GM12878 (cell line): ENCODE measurements at regions not wholly inside any gene's neighbourhood (a gene's known extent, or its start where the extent isn't known, plus 50 kb on each side); places are given as distances from the start of the nearest gene placed in this dataset.

ENCODE experiments used
- ATAC-seq: fragments of 200-7000 bp; cut with Tn5 transposase; 3 replicates; pipeline ENCODE4 v1.9.1; 2020; ENCODE audit warnings: mild to moderate bottlenecking, moderate library complexity
- BruUV-seq: library from RNA; stranded (reverse); fragments of 400-500 nt; replicated peaks from 2 replicates; lab custom pipeline; 2021; lab: Mats Ljungman, UMichigan
- CTCF ChIA-PET: fragments of 300-600 bp; sonication (Branson Sonifier 250); formaldehyde crosslinking; extraction: SDS; loops from one replicate; lab custom pipeline; 2021; ENCODE audit warnings: inconsistent platforms; lab: Yijun Ruan, JAX
- POLR2A ChIA-PET: fragments of 350-600 bp; formaldehyde crosslinking; extraction: SDS; loops from one replicate; lab custom pipeline; 2021; ENCODE audit warnings: inconsistent platforms; lab: Charles Lee
- RAD21 ChIA-PET: fragments of 300-600 bp; sonication (Branson Sonifier 250); formaldehyde crosslinking; loops from one replicate; lab custom pipeline; 2023; ENCODE audit warnings: antibody characterized with exemption; ENCODE audit not compliant: unreplicated experiment; lab: Charles Lee
- SMC1A ChIA-PET: fragments of 300-600 bp; sonication (Branson Sonifier 250); formaldehyde crosslinking; loops from one replicate; lab custom pipeline; 2023; ENCODE audit not compliant: unreplicated experiment, uncharacterized antibody; lab: Charles Lee
- DNase-seq: peaks from one replicate; pipeline ENCODE4 v3.0.0-alpha.2; 2011; ENCODE audit warnings: low read depth, low spot score
- FAIRE-seq: peaks from 3 replicates; lab custom pipeline; 2011; peaks lifted over from hg19 to GRCh38; lab: Jason Lieb, UNC
- H2AFZ ChIP-seq: 2 replicates; pipeline ENCODE4 v1.6.0; 2011; ENCODE audit warnings: low read depth, low read length, control low read depth; ENCODE audit not compliant: control insufficient read depth
- H3K27ac ChIP-seq: 2 replicates; pipeline ENCODE4 v1.5.1; 2011; ENCODE audit warnings: control low read depth; ENCODE audit not compliant: control insufficient read depth, insufficient read depth
- H3K27me3 ChIP-seq, 2 experiments: replicated peaks in 1 of 2; 2 replicates each; pipeline versions ENCODE4 v1.6.0 to v1.6.1; 2011; ENCODE audit warnings: low read length in 1 of 2; ENCODE audit not compliant: control insufficient read depth in 2 of 2, insufficient read depth in 2 of 2
- H3K36me3 ChIP-seq, 2 experiments: 2 replicates each; pipeline ENCODE4 v1.5.1; 2011; ENCODE audit warnings: low read length in 1 of 2; ENCODE audit not compliant: control insufficient read depth in 2 of 2, insufficient read depth in 2 of 2
- H3K4me1 ChIP-seq: 2 replicates; pipeline ENCODE4 v1.6.1; 2011; ENCODE audit warnings: mild to moderate bottlenecking, low read length, moderate library complexity, mixed read lengths; ENCODE audit not compliant: control insufficient read depth, insufficient read depth
- H3K4me2 ChIP-seq: 2 replicates; pipeline ENCODE4 v1.6.0; 2011; ENCODE audit warnings: control low read depth; ENCODE audit not compliant: control insufficient read depth, insufficient read depth
- H3K4me3 ChIP-seq: fragments of 200-600 bp; sonication (generic); 2 replicates; pipeline ENCODE4 v1.5.1; 2016
- H3K79me2 ChIP-seq: 2 replicates; pipeline ENCODE4 v1.6.0; 2011; ENCODE audit warnings: low read length; ENCODE audit not compliant: control insufficient read depth, insufficient read depth
- H3K9ac ChIP-seq: 2 replicates; pipeline ENCODE4 v1.8.0; 2011; ENCODE audit warnings: low read length, control low read depth, mixed read lengths; ENCODE audit not compliant: control insufficient read depth, insufficient read depth
- H3K9me3 ChIP-seq: replicated peaks from 3 replicates; pipeline ENCODE4 v1.5.1; 2011; ENCODE audit warnings: mild to moderate bottlenecking, low read length; ENCODE audit not compliant: control insufficient read depth, insufficient read depth
- H4K20me1 ChIP-seq: 2 replicates; pipeline ENCODE4 v1.6.0; 2011; ENCODE audit not compliant: control insufficient read depth, insufficient read depth
- FOS ChIP-seq: IDR thresholded peaks from 3 replicates; pipeline ENCODE4 v1.6.1; 2011; ENCODE audit warnings: borderline replicate concordance; ENCODE audit not compliant: insufficient read length; ENCODE audit errors: extremely low read depth
- NFYB ChIP-seq: IDR thresholded peaks from 2 replicates; pipeline ENCODE4 v1.6.1; 2011; ENCODE audit warnings: low read depth, mild to moderate bottlenecking, low read length, improper control_type of control experiment, moderate library complexity; ENCODE audit not compliant: insufficient read depth
- PAX5 ChIP-seq: IDR thresholded peaks from 2 replicates; pipeline ENCODE4 v1.6.1; 2011; ENCODE audit warnings: low read depth, low read length, borderline replicate concordance
- ZNF274 ChIP-seq: IDR thresholded peaks from one replicate; pipeline ENCODE4 v1.8.0; 2011; ENCODE audit not compliant: insufficient read length, insufficient read depth
- WGBS: methylation state at CpG from one replicate; pipeline ENCODE4 v1.1.6; 2016; ENCODE audit warnings: low lambda C conversion rate; ENCODE audit not compliant: insufficient replicate concordance, insufficient coverage; ENCODE audit errors: missing lambda C conversion rate; 5-methylcytosine and 5-hydroxymethylcytosine counted together
- in situ Hi-C: fragments of 300-500 bp; cut with MboI; formaldehyde crosslinking; loops from 9 replicates; pipeline ENCODE4 v1.14.3; 2018; ENCODE audit warnings: mixed read lengths
- intact Hi-C: fragments of 100-400 bp; cut with micrococcal nuclease; formaldehyde crosslinking; loops from one replicate; pipeline ENCODE4 v1.14.2; 2022; ENCODE audit not compliant: unreplicated experiment

DNA sequence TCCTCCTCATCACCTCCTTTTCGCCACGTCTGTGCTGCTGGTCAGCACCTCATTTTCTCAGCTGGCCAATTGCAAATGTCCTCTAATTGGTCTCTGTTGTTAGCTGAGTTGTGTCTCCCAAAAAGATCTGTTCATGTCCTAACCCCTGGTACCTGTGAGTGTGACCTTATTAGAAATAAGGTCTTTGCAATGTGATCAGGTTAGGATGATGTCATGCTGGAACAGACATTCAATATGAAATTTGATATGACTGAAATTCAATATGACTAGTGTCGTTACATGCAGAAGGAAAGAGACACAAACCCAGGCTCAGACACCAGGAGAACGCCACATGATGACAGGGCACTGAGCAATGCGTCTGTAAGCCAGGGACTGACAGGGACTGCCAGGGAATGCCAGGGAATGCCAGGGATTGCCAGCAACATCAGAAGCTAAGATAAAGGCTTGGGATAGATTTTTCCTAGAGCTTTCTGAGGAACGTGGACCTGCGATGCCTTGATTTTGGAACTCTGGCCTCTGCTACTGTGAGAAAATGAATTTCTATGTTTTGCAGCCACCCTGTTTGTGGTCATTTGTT lies 77.5 kb upstream of the CXCL12 start:
- no peak for DNase-seq
- Histone ChIP-seq H3K4me1 (no peaks in the 10 kb centered on the region), H3K4me2 (no peak overlapping the region), H3K9ac (no peak overlapping the region), H3K9me3 (no peaks in the 10 kb centered on the region), H4K20me1 (no peaks in the 10 kb centered on the region), H3K27ac (no peak overlapping the region), H3K4me3 (no peak overlapping the region), H2AFZ (no peak overlapping the region), H3K36me3 (no peaks in the 10 kb centered on the region), H3K27me3 (no peaks in the 10 kb centered on the region; a peak in 2 of 4 replicates), H3K79me2 (no peaks in the 10 kb centered on the region)
- in situ Hi-C loops: no loop called here
- BruUV-seq: no TSS peak
- intact Hi-C loops: no loop called here
- no peak for FAIRE-seq
- WGBS: 16% methylated on average over 7 of the region's 7 CpGs
- TF ChIP-seq ZNF274: no peak
- TF ChIP-seq NFYB: no peak
- no peak for TF ChIP-seq FOS
- ChIA-PET POLR2A (no interaction called here), SMC1A (interaction anchor here (0.6 kb wide), 1 partner anchor 816 kb away, joined by 3 read pairs; no protein-coding TSS in a partner anchor), RAD21 (no interaction called here), CTCF (no interaction called here)
- ATAC-seq: no peak

DNA sequence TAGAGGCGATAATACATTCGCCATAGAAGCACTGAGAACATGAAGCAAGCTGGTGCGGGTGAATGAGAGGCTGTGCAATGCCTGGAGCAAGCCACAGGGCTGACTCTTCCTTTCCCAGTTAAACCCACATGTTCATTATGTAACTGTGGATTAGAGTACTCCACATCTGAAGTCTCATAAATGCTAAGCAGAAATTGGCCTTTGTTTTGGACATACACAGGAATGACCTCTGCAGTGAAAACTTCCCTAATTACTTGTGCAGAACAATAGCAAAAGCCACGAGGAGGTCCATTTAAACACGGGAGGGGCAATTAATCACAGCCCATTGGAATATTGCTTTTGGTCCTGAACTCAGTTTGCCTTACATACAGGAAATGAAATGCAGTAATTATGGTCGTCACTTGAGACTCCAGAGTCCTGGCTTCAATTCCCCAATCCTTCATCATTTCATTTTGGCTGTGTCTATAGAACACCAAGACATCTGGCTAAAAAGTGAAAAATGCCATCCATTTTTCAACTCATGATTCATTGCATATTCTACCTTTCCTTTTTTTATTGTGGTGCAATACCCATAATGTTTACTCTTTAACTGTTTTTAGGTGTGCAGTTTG lies 78.7 kb upstream of the CXCL12 start:
- no peak for TF ChIP-seq PAX5
- SMC1A ChIA-PET: no interaction called here
- CTCF ChIA-PET: no interaction called here

More for the DNA sequence above, 78.7 kb upstream of the CXCL12 start:
- Histone ChIP-seq H4K20me1 (no peaks in the 10 kb centered on the region), H3K4me2 (no peak overlapping the region), H3K9me3 (no peaks in the 10 kb centered on the region), H3K27ac (no peak overlapping the region), H3K27me3 (no peaks in the 10 kb centered on the region; a peak in 2 of 4 replicates), H3K4me1 (no peaks in the 10 kb centered on the region), H3K9ac (no peak overlapping the region), H3K79me2 (no peaks in the 10 kb centered on the region), H3K36me3 (no peaks in the 10 kb centered on the region), H3K4me3 (no peak overlapping the region), H2AFZ (no peak overlapping the region)
- DNase-seq (no peak), ATAC-seq (no peak), FAIRE-seq (no peak)
- no TSS peak for BruUV-seq
- in situ Hi-C loops (no loop called here), intact Hi-C loops (no loop called here)
- 20% methylated on average over 6 of the region's 6 CpGs for WGBS
- RAD21 ChIA-PET: no interaction called here
- POLR2A ChIA-PET: no interaction called here
